ENCODE measurements at regions not wholly inside any gene's neighbourhood (a gene's known extent, or its start where the extent isn't known, plus 50 kb on each side); places are given as distances from the start of the nearest gene placed in this dataset.
"Not testable (repeated sequence)": the region's sequence is repeated elsewhere in the genome, so short reads cannot be mapped to it uniquely, and the experiment has no call there.

- no peak for DNase-seq
Measured at GRCh38 chr2:215861607-215862350, 151.6 kb downstream of the MREG start.

- no peak for DNase-seq
Measured at GRCh38 chr2:215856080-215856479, 157.3 kb downstream of the MREG start.

- DNase-seq: not testable (repeated sequence)
Measured at GRCh38 chr2:215855308-215855707, 158.0 kb downstream of the MREG start.

DNA sequence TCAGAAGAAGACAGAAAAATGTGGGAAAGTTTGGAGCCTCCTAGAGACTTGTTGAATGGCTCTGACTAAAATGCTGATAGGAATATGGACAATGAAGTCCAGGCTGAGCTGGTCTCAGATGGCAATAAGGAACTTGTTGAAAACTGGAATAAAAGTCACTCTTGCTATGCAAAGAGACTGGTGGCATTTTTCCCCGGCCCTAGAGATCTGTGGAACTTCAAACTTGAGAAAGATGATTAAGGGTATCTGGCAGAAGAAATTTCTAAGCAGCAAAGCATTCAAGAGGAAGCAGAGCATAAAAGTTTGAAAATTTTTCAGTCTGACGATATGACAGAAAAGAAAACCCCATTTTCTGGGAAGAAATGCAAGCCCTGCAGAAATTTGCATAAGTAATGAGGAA lies 159.3 kb downstream of the MREG start:
- DNase-seq: no peak

GRCh38 chr2:215851696-215852095 lies 161.7 kb downstream of the MREG start:
- no peak for DNase-seq

GRCh38 chr2:215851082-215851481 lies 162.3 kb downstream of the MREG start:
- DNase-seq: no peak

DNA sequence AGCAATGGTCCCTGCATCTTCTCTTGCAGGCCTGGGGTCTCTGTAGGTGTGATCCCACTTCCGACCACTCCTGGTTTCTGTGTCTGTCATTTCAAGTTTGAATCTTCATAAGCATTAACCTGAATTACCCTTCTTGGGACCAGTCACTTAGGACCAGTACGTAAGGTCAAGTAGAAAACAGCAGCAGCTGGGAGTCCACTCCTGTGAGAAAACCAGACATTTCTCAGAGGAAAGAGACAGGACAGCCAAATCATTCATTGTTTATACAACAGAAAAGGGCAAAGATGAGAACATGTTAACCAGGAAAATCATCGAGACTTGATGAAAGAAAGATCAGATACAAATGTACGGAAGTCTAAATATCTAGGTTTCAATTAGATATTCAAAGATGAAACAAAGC lies 163.0 kb downstream of the MREG start:
- DNase-seq: no peak

- no peak for DNase-seq
Measured at GRCh38 chr2:215849771-215850170, 163.6 kb downstream of the MREG start.

DNA sequence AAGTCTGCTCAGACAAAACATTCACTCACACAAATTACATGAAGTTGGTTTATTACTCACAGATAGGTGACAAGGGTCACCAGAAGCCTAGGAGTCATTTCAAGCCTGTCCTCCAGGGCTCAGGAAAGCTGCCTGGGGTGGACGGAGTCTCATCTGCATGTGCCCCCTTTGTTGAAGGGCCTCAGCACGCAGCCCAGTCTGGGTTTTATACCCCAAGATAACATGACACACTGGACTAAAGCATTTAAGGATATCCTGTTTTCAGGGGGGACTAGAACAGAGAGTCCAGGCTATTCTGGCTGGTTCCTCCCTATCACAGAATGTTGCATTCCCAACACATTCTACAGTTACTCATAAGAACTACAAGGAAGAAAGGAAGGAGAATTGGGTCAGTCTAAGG lies 164.7 kb downstream of the MREG start:
- DNase-seq: no peak

GRCh38 chr2:215848146-215848545 lies 165.2 kb downstream of the MREG start:
- DNase-seq: no peak

GRCh38 chr2:215847718-215848117 lies 165.6 kb downstream of the MREG start:
- no peak for DNase-seq

DNA sequence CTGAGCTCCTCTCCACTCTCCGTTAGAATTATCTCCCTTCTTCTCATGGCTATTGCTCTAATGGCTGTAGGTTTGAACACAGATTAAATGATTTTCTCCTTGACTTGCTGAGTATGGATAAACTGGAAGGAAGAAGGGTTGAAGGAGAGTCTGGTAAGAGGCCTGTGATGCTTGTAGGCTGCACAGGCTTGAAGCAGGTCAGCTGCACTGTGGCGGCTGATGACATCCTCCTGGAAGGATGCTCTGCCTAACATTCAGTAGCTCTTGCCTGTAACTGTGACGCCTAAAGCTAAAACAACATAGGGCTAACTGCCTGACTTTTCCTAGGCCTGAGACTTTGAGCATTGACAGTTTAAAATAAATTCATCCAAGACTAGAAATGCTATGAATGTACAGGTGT lies 166.3 kb downstream of the MREG start:
- DNase-seq: no peak

GRCh38 chr2:215845839-215846586 lies 167.3 kb downstream of the MREG start:
- no peak for DNase-seq

DNA sequence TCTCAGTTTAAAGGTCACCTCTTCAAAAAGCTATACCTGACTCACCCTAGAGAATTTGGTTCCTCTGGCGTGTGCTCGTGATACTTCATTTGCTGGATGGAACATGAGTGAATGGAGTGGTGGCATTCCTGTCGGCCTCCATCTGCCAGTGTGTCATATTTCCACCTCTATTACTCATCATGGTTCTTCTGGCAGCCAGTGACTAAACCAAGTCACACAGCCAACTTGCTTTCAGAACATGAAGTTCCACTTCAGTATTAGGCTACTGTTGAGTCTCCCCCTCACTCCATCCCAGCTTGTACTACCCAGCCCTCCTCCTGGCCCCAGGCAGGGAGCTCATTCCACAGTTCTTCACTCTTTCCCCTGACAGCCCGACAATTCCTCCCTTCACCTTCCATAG lies 169.8 kb downstream of the MREG start:
- DNase-seq: no peak

GRCh38 chr2:215841175-215841816 lies 172.1 kb downstream of the MREG start:
- DNase-seq: no peak

GRCh38 chr2:215839816-215840215 lies 173.5 kb downstream of the MREG start:
- no peak for DNase-seq

GRCh38 chr2:215839309-215839708 lies 174.0 kb downstream of the MREG start:
- DNase-seq: no peak

DNA sequence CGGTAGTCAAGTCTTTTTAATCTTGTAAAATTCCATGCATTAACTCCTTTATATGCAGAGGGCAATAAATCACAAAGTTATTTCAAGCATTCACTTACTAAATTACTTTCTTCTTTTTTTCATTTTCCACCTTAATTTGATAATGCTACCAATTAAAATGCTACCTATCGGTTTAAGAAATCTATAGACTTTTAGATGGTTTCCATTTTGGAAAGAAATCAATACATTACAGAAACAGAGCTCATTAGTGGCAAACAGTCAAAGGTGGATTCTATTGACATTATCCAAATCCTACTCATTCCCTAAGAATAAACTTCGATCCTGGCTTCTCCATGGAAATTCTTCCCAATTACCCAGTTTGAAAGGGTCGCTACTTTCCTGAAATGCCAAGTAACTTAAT lies 176.5 kb downstream of the MREG start:
- DNase-seq: no peak

GRCh38 chr2:215835657-215836056 lies 177.7 kb downstream of the MREG start:
- no peak for DNase-seq

- no peak for DNase-seq
Measured at GRCh38 chr2:215835231-215835630, 178.1 kb downstream of the MREG start.

DNA sequence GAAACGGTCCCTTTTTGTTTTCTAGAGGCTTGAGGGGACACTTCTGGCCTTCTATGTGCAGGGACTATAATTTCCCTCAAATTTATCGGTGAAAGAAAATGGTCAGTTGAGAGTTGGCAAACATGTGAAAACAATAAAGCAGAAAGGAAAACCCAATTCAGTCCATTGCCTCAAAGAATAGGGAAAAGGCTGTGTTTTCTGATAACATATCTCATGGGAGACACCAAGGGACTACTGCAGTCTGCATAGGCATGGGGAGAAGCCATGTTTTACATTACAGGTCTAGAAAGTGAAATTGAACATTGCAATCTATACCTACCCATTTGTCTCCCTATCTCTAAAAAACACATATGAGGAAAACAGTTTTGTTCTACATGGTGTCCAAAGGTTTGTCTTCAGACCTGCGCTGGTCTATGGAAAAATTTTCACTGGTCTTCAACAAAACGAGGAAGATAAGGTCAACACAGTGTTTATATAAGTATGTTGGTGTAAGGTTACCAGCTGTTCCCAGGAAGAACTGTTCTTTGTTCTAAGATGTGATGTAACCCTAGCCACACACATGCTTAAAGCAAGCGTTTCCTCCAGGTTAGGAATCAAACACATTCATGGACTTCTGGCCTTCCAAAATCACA lies 179.7 kb downstream of the MREG start:
- DNase-seq: peak; percentile 18

- DNase-seq: no peak
Measured at GRCh38 chr2:215832791-215833190, 180.6 kb downstream of the MREG start.

DNA sequence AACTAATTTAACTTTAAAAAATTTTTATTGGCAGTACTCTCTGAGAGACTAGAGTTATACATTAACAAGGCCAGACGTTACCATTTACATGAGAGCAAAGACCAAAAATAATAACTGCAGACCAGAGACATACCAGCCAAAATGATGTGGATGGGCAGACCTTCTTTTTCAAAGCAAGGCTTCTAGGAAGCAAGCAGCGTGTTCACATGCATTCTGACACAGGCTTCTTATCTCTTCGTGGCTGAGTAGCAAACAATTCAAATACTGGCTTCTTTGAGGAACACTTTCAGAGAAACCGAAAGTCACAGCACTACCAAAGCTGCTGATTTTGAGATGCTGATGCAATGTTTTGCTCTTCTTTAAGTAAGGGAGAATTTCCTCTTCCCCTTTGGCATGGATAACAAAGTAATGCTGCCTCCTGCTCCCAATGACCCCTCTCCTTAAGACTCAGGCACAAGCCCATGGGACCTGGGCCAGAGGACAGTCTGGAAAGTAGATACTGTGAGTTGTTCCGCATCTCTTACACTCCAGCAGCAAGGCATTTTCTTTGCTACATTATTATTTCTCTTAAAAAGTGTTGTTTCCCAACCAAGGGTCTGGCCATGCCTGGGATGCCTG lies 181.9 kb downstream of the MREG start:
- no peak for DNase-seq
